Nephron (organoid): ENCODE measurements at regions not wholly inside any gene's neighbourhood (a gene's known extent, or its start where the extent isn't known, plus 50 kb on each side); places are given as distances from the start of the nearest gene placed in this dataset.
"Not testable (repeated sequence)": the region's sequence is repeated elsewhere in the genome, so short reads cannot be mapped to it uniquely, and the experiment has no call there.

Experiments used
- H3K27ac Mint-ChIP-seq, 3 experiments: 2 replicates each; pipeline ENCODE4 v1.8.0; 2020; ENCODE audit warnings: mixed read lengths in 3 of 3, mild to moderate bottlenecking in 2 of 3, moderate library complexity in 1 of 3
- H3K27me3 Mint-ChIP-seq: 2 replicates; pipeline ENCODE4 v1.8.0; 2021; ENCODE audit warnings: low read depth, mild to moderate bottlenecking, moderate library complexity, mixed read lengths
- H3K36me3 Mint-ChIP-seq: 2 replicates; pipeline ENCODE4 v1.8.0; 2020; ENCODE audit warnings: low read depth, mixed read lengths
- H3K4me1 Mint-ChIP-seq: 2 replicates; pipeline ENCODE4 v1.8.0; 2020; ENCODE audit warnings: mixed read lengths
- H3K4me3 Mint-ChIP-seq, 3 experiments: 2 replicates each; pipeline ENCODE4 v1.8.0; 2020; ENCODE audit warnings: mild to moderate bottlenecking in 3 of 3, mixed read lengths in 3 of 3, moderate library complexity in 2 of 3
- H3K9me3 Mint-ChIP-seq: 2 replicates; pipeline ENCODE4 v1.8.0; 2020; ENCODE audit warnings: mixed read lengths
- TF ChIP-seq, protein P1 (sequence below), 3 experiments: fragments of 200-600 bp; sonication (generic); IDR thresholded peaks; one replicate each; pipeline ENCODE4 v1.5.0; 2021; ENCODE audit warnings: antibody characterized with exemption in 3 of 3; ENCODE audit not compliant: unreplicated experiment in 3 of 3

DNA sequence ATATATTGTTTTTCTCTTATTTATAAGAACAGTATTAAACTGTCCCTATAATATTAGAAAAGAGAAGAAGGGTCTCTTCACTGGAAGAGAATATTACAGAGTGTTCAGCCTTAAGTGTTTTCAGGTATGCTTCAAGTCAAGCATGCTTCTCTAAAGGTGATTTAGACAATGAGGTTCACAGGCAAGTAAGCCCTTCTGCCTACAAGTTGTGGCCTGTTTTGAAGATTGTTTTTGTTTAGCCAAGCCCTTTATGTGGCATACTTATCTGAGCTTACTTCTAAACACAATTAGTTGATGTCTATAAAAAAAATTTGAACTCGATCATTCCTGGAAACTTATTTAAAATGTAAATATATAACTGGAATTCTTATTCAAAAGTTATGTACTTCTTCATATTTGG is 343.8 kb upstream of the CDH18 start:
- Mint-ChIP-seq H3K9me3 (no peaks in the 10 kb centered on the region), H3K36me3 (no peaks in the 10 kb centered on the region), H3K4me3 (no peak overlapping the region), H3K4me1 (no peaks in the 10 kb centered on the region), H3K27ac (no peak overlapping the region), H3K27me3 (no peaks in the 10 kb centered on the region)
- TF ChIP-seq, protein P1, sequence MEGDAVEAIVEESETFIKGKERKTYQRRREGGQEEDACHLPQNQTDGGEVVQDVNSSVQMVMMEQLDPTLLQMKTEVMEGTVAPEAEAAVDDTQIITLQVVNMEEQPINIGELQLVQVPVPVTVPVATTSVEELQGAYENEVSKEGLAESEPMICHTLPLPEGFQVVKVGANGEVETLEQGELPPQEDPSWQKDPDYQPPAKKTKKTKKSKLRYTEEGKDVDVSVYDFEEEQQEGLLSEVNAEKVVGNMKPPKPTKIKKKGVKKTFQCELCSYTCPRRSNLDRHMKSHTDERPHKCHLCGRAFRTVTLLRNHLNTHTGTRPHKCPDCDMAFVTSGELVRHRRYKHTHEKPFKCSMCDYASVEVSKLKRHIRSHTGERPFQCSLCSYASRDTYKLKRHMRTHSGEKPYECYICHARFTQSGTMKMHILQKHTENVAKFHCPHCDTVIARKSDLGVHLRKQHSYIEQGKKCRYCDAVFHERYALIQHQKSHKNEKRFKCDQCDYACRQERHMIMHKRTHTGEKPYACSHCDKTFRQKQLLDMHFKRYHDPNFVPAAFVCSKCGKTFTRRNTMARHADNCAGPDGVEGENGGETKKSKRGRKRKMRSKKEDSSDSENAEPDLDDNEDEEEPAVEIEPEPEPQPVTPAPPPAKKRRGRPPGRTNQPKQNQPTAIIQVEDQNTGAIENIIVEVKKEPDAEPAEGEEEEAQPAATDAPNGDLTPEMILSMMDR (IDR thresholded peaks at IDR 0.05; ENCODE audit: unreplicated experiment in 3 of 3) = no peak

DNA sequence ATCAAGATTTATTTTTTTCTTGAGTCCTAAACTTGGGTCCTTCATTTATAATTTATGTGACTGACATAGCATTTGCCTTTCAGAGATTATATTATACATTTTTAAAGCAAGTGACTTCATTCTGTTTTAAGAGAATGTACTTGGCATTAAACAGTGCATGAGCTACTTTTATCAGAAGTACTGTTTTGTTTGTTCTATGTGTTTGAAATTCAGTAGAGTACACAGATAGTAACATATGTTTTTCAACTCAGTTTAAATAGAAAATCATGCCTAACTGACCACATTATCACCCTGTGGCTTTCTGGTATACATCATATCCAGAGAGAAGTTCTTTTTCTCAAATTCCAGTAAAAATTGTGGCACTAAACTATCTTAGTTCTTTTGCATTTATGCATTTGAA is 335.3 kb upstream of the CDH18 start:
- no peaks in the 10 kb centered on the region for H3K9me3 Mint-ChIP-seq
- H3K27ac Mint-ChIP-seq = no peak overlapping the region
- H3K4me3 Mint-ChIP-seq = no peak overlapping the region
- no peaks in the 10 kb centered on the region for H3K27me3 Mint-ChIP-seq
- no peaks in the 10 kb centered on the region for H3K36me3 Mint-ChIP-seq
- no peaks in the 10 kb centered on the region for H3K4me1 Mint-ChIP-seq
- TF ChIP-seq, protein P1 (IDR thresholded peaks at IDR 0.05; ENCODE audit: unreplicated experiment in 3 of 3) = no peak

DNA sequence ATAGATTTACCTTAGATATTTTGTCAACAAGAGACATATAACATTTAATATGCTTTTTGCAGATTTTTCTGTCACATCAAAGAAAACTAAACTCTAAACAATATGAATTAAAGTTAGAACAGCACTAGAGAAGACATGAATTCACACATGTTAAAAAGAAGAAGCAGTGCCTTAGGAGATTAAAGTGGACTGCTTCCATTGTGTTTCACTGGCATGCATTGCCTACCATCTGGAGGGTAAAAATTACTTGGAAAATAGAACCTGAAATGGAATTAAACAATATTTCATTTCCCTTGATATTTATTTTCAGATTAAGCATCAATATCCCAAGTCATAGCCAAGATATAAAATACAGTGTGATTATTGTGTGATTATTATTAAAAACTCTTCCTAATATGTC is 319.4 kb upstream of the CDH18 start:
- TF ChIP-seq, protein P1 (IDR thresholded peaks at IDR 0.05; ENCODE audit: unreplicated experiment in 3 of 3) = no peak
- no peaks in the 10 kb centered on the region for H3K4me1 Mint-ChIP-seq
- no peaks in the 10 kb centered on the region for H3K9me3 Mint-ChIP-seq
- H3K36me3 Mint-ChIP-seq = no peaks in the 10 kb centered on the region
- no peaks in the 10 kb centered on the region for H3K27me3 Mint-ChIP-seq
- H3K4me3 Mint-ChIP-seq = no peak overlapping the region
- H3K27ac Mint-ChIP-seq = no peak overlapping the region

DNA sequence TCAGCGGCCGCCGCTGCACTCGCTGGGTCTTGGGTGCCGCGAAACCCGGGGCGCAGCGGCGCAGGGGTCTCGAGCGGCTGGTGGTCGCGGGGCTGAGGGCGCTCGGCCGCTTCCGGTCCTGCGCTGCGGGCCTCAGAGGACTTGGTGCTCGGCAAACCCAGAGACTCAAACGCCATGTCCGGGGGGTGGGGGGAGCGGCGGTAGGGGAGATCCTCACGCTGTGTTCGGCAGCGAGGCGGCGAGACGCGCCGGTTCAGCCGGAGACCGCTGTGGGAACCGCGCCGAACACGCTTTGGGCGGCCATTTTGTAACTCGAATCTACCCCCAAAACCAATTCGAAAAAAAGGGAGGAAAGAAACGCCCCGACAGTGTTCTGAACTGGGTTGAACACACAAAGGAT is 317.5 kb upstream of the CDH18 start:
- H3K36me3 Mint-ChIP-seq = no peaks in the 10 kb centered on the region
- H3K4me3 Mint-ChIP-seq = no peak overlapping the region
- H3K9me3 Mint-ChIP-seq = no peaks in the 10 kb centered on the region
- no peaks in the 10 kb centered on the region for H3K4me1 Mint-ChIP-seq
- H3K27me3 Mint-ChIP-seq = no peaks in the 10 kb centered on the region
- TF ChIP-seq, protein P1 (IDR thresholded peaks at IDR 0.05; ENCODE audit: unreplicated experiment in 3 of 3) = no peak
- no peak overlapping the region for H3K27ac Mint-ChIP-seq

DNA sequence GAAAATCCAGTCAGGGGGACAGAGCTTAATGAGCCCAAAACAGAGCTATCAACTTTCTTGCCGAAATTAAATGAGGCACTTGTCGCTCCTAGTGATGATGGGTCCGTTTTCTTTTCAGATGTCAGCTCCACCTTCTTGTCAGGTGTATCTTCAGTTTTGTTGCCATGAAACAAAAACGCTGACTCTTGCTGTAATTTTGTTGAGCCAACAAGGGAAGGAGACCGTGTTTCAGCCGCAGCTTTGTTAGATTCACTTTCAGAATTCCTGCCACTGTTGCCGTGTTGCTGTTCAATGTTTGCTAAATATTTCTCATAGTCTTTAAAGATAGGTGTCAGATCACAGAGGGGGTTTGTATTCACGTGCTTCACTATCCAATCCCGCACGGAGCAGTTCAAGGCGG is 316.6 kb upstream of the CDH18 start:
- H3K4me3 Mint-ChIP-seq, H3K27me3 Mint-ChIP-seq, H3K36me3 Mint-ChIP-seq, H3K4me1 Mint-ChIP-seq, H3K9me3 Mint-ChIP-seq, H3K27ac Mint-ChIP-seq: not testable (repeated sequence)

DNA sequence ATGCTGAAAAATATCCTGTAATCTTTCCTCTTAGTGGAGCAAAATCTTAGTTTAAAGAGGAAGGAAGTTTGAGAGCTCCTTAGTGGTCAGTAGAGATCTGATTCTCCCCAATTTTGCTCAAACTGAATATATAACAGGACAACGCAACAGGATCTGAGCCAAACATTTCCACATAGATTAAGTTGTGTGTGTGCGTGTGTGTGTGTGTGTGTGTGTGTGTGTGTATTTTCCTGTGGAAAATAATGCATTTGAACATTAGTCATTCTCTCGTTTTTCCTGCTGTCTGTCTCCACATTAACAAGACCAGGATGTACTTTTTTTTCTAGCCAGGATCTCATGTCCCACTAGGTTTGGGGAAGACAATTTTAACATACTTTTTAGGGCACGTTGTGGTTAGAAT is 312.1 kb upstream of the CDH18 start:
- TF ChIP-seq, protein P1 (IDR thresholded peaks at IDR 0.05; ENCODE audit: unreplicated experiment in 3 of 3) = no peak
- Mint-ChIP-seq H3K27ac (no peak overlapping the region), H3K9me3 (no peaks in the 10 kb centered on the region), H3K36me3 (no peaks in the 10 kb centered on the region), H3K4me3 (no peak overlapping the region), H3K4me1 (no peaks in the 10 kb centered on the region), H3K27me3 (no peaks in the 10 kb centered on the region)

DNA sequence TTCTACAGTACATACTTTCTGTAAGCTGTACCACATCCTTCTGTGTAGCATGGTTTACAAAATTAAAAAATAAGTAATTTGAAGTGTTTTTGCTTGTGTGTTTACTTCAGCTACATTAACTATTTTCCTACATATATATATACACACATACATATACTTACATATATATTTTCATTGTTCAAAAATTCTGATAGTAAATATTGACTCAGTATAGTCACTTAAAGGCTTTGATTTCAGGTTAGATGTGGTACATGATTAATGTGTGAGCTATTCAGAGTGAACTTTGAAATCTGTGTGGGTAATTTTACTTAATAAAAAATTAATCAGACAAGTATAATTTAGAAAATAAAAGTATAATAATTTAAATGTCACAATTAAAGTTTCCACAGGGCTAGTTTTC is 306.7 kb upstream of the CDH18 start:
- H3K4me3 Mint-ChIP-seq = no peak overlapping the region
- H3K36me3 Mint-ChIP-seq = no peaks in the 10 kb centered on the region
- no peak overlapping the region for H3K27ac Mint-ChIP-seq
- TF ChIP-seq, protein P1 (IDR thresholded peaks at IDR 0.05; ENCODE audit: unreplicated experiment in 3 of 3) = no peak
- no peaks in the 10 kb centered on the region for H3K9me3 Mint-ChIP-seq
- no peaks in the 10 kb centered on the region for H3K27me3 Mint-ChIP-seq
- no peaks in the 10 kb centered on the region for H3K4me1 Mint-ChIP-seq
